ENCODE measurements at regions not wholly inside any gene's neighbourhood (a gene's known extent, or its start where the extent isn't known, plus 50 kb on each side); places are given as distances from the start of the nearest gene placed in this dataset.

GRCh38 chr9:129330711-129331492 is 152.8 kb upstream of the IER5L start:
- H3K27me3 ChIP-seq (ENCODE audit: control insufficient read depth in 3 of 3, insufficient read depth in 3 of 3, low read length in 2 of 3) = no peaks in the 10 kb centered on the region
- H3K36me3 ChIP-seq (ENCODE audit: control insufficient read depth in 4 of 4, insufficient read depth in 4 of 4, low read length in 4 of 4) = no peaks in the 10 kb centered on the region
- no peak overlapping the region for H3K27ac ChIP-seq (ENCODE audit: low read depth in 1 of 2, low read length in 1 of 2)
- peaks cover 0 to 6% (median 2%) of the 10 kb centered on the region in 4 donors for H3K9me3 ChIP-seq (ENCODE audit: control insufficient read depth in 4 of 4, insufficient read depth in 3 of 4, low read length in 3 of 4)
- no peak for TF ChIP-seq CTCF (IDR thresholded peaks at IDR 0.05; ENCODE audit: control extremely low read depth, extremely low read depth)
- H3K4me3 ChIP-seq = no peak overlapping the region
- ATAC-seq (ENCODE audit: insufficient read depth, low FRiP score) (no peak), DNase-seq (no peak)
- WGBS, 2 donors = 94 to 95% methylated on average over 4 of the region's 4 CpGs
- H3K4me1 ChIP-seq (ENCODE audit: control insufficient read depth in 5 of 5, insufficient read depth in 5 of 5, low read length in 5 of 5) = peaks cover 0 to 38% (median 18%) of the 10 kb centered on the region in 5 donors
- H3K9ac ChIP-seq (ENCODE audit: insufficient read depth in 1 of 2, low read length in 2 of 2) = no peak overlapping the region

- no peak for TF ChIP-seq CTCF (IDR thresholded peaks at IDR 0.05; ENCODE audit: control extremely low read depth, extremely low read depth)
- Histone ChIP-seq H3K4me1 (ENCODE audit: control insufficient read depth in 5 of 5, insufficient read depth in 5 of 5, low read length in 5 of 5) (peaks cover 0 to 21% (median 8%) of the 10 kb centered on the region in 5 donors), H3K4me3 (no peak overlapping the region), H3K27me3 (ENCODE audit: control insufficient read depth in 3 of 3, insufficient read depth in 3 of 3, low read length in 2 of 3) (no peaks in the 10 kb centered on the region), H3K36me3 (ENCODE audit: control insufficient read depth in 4 of 4, insufficient read depth in 4 of 4, low read length in 4 of 4) (no peaks in the 10 kb centered on the region), H3K9me3 (ENCODE audit: control insufficient read depth in 4 of 4, insufficient read depth in 3 of 4, low read length in 3 of 4) (peaks cover 0 to 6% (median 2%) of the 10 kb centered on the region in 4 donors), H3K9ac (ENCODE audit: insufficient read depth in 1 of 2, low read length in 2 of 2) (peak overlapping the region in 1 of 2 donors; percentile 38), H3K27ac (ENCODE audit: low read depth in 1 of 2, low read length in 1 of 2) (no peak overlapping the region)
- 47 to 59% methylated on average over 13 of the region's 13 CpGs for WGBS, 2 donors
- DNase-seq = peak in 1 of 3 donors; percentile 55
- ATAC-seq (ENCODE audit: insufficient read depth, low FRiP score) = no peak
These were observed 150.4 kb upstream of the IER5L start for GRCh38 chr9:129328355-129329042.

GRCh38 chr9:129327552-129328328 is 149.7 kb upstream of the IER5L start:
- Histone ChIP-seq H3K4me1 (ENCODE audit: control insufficient read depth in 5 of 5, insufficient read depth in 5 of 5, low read length in 5 of 5) (peaks cover 0 to 27% (median 8%) of the 10 kb centered on the region in 5 donors), H3K27me3 (ENCODE audit: control insufficient read depth in 3 of 3, insufficient read depth in 3 of 3, low read length in 2 of 3) (no peaks in the 10 kb centered on the region), H3K9me3 (ENCODE audit: control insufficient read depth in 4 of 4, insufficient read depth in 3 of 4, low read length in 3 of 4) (peaks cover 0 to 6% (median 2%) of the 10 kb centered on the region in 4 donors), H3K27ac (ENCODE audit: low read depth in 1 of 2, low read length in 1 of 2) (no peak overlapping the region), H3K9ac (ENCODE audit: insufficient read depth in 1 of 2, low read length in 2 of 2) (no peak overlapping the region), H3K4me3 (no peak overlapping the region), H3K36me3 (ENCODE audit: control insufficient read depth in 4 of 4, insufficient read depth in 4 of 4, low read length in 4 of 4) (no peaks in the 10 kb centered on the region)
- ATAC-seq (ENCODE audit: insufficient read depth, low FRiP score) (no peak), DNase-seq (no peak)
- 59 to 64% methylated on average over 9 of the region's 9 CpGs for WGBS, 2 donors
- no peak for TF ChIP-seq CTCF (IDR thresholded peaks at IDR 0.05; ENCODE audit: control extremely low read depth, extremely low read depth)

Measured in lung (tissue), 11 donors.